ENCODE measurements at regions not wholly inside any gene's neighbourhood (a gene's known extent, or its start where the extent isn't known, plus 50 kb on each side); places are given as distances from the start of the nearest gene placed in this dataset.
A peak's percentile ranks its signal among the peaks of the same experiment; 100 is the strongest.

DNA sequence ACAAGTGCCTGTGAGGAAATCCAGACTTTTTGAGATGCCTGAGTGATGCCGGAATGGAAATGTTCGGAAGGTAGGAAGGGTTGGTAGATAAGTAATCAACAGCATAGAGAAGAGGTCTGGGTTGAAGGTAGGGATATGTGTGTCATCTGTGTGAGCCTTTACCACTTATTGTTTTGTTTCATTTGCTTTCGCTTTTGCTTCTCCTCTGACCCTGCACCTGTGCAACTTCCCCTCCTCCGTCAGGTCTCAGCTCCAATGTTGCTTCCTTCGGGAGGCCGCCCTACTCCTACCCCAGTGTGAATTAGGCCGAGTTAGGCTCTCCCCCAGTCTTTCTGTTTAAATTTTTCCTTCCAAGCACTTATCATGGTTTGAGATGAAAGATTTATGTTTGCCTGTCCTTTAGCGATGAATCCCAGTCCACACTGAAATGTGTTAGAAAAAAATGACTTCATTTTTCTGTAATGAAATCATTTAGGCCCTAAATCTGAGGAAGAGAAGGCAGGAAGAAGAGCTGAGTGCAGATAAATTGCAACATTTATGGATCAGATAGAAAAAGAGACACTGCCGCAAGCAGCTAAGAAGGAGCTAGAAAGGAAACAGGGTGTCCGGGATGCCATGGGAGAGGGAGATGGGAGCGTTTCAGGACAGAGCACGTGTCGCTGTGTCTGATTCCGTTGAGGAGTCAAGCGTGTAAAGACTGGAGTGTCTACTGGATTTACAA lies 139.6 kb upstream of the PELI1 start:
- DNase-seq: peak; percentile 59

DNA sequence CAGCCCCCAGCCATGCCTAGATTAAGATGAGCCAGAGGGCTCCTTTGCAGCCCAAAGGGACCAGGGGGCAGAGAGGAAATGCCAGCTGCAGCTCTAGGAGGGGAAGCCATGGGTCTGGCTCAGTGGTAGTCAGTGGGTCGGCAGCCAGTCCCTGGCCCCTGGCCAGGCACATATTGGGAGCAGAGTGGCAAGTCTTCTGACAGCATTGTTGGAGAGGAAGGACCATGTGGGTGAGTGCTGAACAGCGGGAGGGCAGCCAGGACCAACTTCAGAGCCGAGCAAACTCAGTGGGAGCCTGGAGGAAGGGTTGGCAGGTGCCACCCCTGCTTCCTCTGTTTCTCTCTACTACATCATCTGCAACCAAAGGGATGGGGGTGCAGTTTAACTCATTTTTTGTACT lies 140.5 kb upstream of the PELI1 start:
- DNase-seq: no peak

DNA sequence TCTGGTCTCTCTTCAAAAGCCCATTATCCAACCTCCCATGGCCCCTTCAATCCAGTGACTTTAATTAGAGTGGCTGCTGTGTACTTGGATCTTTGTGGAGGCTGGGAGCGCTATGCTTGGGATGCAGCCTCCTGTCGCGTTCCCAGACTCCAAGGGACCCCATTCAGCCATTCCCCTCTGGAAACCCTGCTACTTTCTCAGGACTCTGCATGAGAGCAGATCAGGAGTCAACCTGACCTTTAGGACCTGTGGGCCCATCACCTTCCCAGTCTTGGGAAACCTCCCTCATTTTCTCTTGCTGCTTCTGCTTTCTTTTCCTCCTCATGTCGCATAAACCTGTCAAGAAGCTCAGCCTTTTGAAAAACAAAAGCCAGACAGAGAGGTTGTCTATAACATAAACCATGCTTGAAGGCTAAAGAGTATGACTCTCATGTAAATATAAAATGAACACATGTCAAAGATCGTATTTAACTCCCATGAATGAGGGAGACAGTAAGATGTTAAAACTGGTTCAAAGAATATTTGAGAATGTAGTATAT lies 143.1 kb upstream of the PELI1 start:
- no peak for DNase-seq

DNA sequence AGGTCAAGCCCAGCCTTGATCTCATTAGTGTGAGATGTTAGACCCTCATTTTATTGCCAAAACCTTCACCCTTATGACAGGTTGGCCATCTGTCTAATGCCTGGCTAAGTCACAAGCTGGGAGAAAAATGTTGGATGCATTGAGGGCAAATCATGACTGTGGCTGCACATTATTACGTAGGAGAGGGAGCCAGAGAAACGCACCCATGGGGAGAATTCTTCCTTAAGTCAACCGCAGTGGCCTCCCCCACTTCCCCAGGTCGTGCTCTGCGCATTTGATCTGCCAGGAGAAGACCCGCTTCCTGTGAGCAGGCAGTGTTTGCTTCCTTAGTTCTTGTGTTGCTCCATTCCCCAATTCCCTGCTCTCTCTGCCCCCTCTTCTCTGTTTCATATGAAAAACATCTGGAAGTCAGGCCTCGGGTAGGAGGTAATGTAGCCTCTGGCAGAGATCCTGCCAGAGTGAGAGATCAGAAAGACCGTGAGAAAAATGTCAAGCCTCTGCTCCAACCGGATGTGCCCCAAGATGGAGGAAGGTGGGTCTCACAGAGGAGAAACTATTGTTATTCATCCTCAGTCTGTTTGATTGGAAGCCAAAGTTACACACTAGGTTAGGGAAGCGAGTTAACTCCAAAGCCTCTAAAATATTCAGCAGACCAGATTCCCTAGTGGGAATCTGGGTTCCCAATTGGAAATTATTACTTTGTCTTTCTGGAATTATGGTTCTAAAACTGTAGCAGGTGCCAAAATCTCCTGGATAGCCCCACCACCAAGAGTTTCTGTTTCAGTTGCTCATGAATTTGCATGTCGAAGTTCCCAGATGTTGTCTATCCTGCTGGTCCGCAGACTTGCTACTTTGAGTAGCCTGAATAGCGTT lies 144.3 kb upstream of the PELI1 start:
- DNase-seq: peak; percentile 82

DNA sequence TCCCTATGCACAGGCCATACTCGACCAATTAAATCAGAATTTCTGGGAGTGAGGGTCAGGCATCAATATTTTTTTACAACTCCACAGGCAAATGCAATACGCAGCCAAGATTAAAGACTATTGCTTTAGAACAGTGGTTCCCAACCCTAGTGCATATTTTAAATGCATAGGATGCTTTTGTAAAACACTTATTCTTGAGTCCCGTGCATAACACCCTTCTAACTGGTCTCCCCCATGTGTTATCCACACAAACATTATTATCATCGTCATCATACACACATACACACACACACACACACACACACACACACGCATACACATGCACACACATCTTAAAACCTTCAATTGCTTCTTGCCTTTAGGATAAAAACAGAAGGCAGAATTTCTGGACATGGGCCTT lies 145.0 kb upstream of the PELI1 start:
- DNase-seq: peak; percentile 50

DNA sequence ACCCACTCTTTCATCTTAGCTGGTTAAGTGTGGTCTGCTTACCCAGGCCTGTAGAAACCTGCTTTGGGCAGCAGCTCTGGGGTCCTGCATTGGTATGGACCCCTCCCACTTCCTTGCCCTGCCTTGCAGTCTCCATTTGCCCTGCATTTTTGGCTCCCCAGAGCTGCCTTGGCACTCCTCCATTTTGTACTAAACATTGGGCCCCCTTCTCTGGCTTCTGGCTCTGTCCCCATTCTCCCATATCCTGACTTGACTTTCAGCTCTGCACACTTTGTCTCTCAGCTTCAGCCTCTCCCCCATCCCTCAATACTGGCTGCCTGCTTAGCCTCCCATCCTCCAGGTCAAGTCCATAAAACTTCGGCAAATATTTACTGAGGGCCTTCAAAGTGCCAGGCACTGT lies 145.5 kb upstream of the PELI1 start:
- no peak for DNase-seq

DNA sequence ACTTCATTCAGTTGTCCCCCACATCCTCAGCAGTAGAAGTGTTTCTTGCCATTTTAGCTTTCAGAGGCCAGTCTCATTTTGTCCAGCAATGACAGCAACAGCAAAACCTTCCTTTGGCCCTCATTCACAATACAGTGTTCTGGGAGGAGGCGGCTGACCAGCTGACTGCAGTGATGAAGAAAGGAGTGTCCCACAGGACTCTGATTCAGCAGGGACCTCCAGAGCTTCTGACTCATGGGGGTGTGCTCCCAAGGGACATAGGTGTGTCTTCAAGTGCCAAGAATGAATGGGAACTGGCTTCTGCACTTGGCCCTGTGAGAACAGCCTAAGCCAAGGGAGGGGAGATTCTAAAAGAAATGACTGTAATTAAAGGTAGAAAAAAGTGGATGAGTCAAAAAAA lies 147.0 kb upstream of the PELI1 start:
- no peak for DNase-seq

DNA sequence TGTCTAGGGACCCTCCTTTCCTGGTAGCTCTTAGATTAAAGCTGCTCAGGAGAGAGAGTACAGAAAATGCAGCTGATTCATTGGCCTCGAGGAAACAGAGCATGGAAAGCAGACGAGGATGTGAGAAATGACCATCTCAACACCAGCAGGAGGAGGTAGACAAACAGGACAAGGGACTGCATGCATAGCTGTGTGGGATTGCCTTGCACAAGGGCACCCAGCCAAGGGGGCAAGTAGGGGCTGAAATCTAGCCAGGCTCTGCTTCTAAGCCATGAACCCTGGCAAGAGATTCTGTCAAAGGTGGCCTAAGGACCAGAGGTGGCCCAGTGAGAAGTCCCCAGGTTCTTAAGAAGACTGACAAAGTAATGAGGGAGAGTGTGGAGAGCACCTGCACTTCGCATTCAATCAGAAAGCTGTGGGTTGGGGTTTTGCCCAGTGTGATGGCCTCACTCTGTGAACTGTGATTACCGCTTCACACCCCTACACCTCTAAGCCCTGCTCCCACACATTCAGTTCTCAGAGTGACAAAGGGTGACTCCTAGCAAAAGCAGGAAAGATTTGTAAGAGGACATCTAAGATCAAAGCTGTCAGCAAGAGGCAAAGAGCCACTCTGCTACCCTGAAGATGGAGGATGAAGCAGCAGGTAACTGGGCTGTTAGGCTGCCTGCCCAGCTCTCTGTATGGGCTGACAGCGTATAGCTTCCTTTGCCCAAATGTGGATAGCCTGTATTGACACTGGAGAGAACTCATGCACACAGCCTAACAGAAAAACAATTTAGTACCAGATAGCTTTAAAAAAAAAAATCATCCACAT lies 151.3 kb upstream of the PELI1 start:
- DNase-seq: no peak

DNA sequence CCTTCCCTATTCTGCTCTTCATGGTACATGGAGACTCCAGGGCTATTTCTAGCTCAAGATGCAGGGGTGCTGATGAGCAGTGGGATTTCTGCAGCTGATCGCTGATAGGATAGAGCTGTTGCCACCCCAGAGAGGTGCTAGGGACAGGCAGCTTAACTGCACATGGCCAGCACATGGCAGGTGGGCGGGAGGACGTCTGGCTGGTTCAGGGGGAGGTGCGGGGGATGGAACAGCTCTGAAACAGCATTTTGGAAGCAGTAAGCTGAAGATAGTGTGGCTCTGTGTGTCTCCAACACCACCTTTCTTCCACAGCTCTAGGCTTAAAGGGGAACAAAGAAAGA lies 151.9 kb upstream of the PELI1 start:
- no peak for DNase-seq

DNA sequence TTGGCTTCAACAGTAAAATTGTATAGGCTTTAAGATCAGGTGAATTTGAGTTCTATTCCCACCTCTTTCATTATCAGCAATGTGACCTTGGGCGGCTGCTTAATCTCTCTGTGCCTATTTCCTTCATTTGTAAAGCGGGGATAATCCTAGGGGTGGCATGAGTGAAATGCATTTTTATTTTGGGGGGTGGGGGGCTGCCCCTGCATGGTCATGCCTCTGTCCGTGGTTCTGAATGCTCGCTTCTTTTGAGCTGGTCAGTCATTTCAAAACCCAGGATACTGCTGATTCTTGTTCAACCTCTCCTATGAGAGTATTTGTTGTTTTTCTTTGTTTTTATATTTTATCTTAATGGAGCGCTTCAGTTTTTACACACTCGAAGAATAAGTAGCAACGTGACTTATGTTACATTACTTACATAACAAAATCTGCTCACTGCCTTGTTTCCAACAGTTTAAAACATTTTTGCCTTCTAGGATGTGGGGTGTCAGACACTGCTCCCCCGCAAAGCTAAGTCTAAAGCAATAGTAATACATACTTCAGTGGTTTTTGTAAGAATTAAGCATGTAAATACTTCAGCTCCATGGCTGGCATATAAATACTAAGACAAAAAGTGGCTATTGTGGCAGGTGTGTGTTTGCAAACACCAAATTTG lies 152.6 kb upstream of the PELI1 start:
- no peak for DNase-seq

DNA sequence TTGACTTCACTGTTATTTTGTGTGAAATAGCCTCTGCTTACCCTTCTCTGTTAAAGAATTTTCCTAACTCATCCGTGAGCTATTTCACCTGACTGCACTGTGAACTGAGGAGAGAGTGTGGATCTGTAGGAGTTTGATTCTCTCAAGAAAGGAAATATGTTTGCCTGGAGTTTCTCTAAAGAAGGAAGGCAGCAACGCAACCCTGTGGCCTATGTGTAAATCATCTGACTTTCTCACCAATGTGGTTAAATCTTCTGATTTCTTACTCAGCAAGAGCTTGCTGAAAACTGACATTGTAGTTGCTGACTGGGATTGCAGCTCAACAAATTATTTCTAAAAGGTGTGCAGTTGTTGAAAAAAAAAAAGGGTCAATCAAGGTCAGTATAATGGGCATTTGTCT lies 153.9 kb upstream of the PELI1 start:
- DNase-seq: no peak

DNA sequence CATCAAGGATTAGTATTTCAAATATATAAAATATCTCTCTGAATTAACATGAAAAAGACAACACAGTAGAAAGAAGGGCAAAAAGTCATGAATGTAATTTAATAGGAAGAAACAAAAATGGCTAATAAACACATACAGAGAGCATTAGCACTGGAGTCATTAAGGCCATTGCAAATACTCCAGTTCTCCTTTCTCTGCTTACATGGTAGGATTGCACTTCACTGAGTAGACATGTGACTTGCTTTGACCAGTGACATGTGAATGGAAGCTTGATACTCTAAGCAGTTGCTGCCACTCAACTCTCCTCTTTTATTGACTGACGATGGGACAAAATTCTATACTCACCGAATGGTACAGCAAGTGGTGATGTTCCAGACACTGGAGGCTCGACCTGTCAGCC lies 153.9 kb upstream of the LGALSL start:
- DNase-seq: no peak

DNA sequence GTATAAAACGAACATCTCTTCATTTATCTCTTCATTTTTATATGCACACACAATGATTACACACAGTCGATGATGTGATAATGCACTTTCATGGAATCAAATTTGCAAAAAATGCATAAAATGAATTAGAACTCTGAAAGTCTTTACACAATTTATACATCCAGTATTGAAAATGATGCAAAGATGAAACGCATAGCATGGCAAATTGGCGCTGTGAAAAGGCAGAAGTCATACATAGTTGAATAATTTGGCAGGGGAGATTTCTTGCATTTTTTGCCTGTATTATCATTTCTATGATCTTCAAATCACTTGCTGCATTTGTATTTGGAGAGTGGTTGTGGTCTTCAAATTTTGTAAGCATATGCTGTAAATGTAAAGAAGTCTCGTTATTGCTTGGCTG lies 150.7 kb upstream of the LGALSL start:
- DNase-seq: no peak

DNA sequence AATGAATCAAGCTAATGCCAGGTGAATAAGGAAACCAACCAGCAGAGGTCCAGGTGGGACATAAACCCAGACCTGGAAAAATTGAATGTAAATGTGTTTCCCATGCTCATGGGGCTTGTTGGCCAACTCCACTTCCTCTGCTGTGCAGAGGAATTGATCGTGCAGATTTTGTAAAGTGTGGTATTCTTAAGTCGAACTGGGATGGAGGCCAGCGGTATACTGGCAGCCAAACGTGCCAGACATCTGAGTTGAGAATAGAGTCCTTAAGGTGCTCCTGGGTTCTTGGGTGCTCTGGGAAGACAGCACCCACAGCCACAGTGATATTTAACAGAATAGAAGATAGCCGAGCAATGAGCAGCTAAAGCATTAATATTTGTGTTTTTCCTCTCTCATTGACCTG lies 146.5 kb upstream of the LGALSL start:
- DNase-seq: no peak

DNA sequence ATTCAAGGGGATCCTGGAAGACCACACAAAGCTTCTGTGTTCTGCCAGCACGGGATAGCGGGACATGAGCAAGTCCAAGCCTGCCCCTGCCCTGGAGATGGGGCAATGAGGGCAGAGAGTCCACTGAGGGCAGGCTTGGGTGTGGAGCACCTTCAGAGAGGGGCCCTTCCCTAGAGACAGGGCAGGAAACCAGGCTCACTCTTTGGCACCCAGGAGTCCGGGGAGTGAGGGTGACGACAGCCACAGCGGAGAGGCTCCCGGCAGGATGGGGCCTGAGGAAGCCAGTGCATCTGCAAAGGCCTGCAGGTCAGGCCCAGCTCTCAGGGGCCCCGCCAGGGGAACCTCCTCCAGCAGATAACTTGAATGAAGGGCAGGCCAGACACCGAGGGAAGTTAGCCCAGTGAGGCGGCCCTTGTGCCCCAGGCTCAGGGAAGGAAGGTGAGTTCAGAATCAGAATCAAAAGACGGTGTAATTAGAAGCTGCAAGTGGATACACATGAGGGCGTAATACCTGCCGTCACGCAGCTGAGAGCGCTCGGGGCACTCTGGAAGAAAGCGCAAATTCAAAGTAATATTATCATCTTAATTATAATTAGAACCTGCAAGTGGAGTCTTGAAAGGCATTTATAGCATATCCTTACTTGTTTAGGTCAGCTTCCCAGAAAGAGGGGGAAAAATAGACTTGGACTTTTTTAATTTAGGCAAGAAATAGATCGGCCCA lies 142.6 kb upstream of the LGALSL start:
- no peak for DNase-seq

DNA sequence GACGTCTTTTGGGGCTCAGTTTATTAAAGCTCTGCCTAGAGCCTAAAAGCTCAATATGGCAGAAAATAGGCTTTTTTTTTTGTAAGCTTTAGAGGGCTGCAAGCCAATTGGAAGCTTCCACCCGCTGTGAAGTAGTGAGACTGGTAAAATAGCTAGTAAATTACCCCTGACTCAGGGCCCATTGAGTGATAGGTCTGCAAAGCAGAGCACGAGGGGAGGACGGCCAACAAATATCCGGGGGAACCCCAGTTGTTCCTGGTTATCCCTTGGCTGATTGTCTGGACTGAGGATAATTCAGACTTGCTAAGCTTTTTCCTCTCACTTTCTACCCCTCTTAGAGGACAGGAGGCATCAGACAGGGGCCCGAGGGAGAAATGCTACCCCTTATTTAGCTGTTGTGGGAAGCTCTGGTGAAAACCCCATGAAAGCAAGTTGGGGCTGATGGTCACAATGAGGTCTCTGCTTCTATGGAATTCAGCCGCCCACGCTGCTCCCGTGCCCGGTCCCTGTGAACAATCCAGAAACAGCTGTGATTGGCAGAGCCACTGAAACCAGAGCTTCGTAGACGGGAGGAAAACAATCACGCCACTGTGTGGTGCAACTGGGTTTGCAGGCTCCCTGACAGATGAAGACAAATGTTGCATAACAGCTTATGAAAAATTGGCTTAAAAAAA lies 141.9 kb upstream of the LGALSL start:
- DNase-seq: peak; percentile 90

DNA sequence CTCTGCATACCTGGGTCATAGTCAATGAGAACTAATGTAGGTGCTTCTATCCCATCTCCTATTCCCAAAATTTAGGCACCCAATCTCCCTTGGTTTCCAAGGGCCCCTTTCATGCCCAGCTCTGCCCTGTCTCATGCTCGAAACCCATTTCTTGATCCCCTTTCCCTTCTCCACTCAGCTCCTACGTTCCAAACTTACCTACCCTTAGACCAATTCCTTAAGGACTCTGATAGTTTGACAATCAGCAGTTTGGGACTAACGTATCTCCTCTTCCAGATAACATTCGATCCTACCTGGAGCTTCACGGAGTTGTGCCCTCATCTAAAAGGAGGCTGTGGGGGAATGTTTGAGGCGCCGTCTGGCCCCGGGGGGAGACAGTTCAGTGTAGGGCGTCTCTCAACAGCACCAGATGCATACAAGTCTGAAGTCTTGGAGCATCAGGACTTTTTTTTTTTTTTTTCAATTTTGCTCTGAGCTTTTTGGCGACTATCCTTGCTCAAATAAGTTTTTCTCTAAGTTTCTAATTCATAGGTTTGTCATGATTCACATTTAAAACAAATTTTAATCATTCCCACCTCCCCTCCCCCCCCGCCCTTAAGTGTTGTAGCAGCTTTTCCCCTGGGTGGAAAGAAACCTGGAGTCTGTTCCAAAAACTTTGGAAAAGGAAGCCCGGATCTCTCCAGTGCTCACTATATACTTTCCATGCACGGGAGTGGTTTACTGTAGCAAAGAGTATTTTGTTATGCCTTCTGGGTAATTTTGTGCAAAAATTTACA lies 141.2 kb upstream of the LGALSL start:
- DNase-seq: no peak

DNA sequence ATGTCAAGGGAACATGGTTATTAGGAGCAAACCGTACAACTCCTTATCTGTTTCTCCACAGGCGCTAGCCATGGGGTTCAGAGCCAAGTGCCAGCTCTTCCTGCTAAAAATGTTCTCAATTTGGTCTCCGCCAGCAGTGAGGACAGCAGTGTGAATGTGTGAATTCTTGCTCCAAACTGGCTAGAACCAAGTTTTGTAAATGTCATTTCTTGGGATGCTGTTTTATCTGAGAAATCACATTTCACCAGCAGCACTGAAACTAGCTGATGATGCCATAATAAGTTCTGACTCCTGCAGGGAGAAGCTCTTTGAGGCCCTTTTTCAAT lies 140.6 kb upstream of the LGALSL start:
- peak; percentile 30 for DNase-seq

DNA sequence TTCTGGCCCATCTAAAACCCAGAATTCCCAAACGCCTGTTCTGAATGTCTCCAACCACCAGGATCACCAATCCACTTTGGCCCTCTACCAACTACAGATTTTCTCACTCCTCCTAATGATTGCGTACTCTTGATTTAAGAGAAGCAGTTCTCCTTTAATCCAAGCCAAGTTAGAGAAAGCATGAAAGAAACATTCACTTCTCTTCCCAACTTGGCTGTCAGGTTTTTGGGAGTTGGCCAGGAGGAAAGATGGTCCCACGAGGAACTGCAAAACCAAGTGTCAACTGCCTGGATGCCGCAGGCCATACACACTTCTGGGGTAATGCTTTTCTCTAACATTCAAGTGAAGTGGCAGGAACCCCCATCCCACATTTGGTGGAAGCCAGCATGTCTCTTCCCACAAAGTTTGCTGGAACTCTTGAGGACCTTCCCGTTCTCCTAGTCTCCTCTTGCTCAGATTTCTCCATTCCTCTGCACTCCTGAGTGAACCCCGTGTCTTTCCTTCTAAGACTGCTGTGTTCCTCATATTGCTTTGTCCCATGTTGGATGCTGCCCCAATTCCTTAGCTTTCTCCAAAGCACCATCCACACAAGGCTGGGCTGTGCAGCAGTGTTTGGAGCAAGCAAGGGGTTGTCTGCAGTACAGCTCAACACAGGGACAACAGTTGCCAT lies 138.5 kb upstream of the LGALSL start:
- no peak for DNase-seq

Measured in skin of body (tissue), 1 donor.